ENCODE measurements at regions not wholly inside any gene's neighbourhood (a gene's known extent, or its start where the extent isn't known, plus 50 kb on each side); places are given as distances from the start of the nearest gene placed in this dataset.

- TF ChIP-seq CTCF (conservative IDR thresholded peaks at IDR 0.05; ENCODE audit: low read depth, low read length) (no peak), EZH2 (IDR thresholded peaks at IDR 0.05; ENCODE audit: borderline replicate concordance, low read depth, low read length, poor library complexity, severe bottlenecking) (no peak)
Measured at GRCh38 chr3:102004561-102004960, 155.2 kb downstream of the NFKBIZ start.

Data from A673 (cell line).